Smooth muscle cell of the brain vasculature (primary cell): ENCODE measurements at regions not wholly inside any gene's neighbourhood (a gene's known extent, or its start where the extent isn't known, plus 50 kb on each side); places are given as distances from the start of the nearest gene placed in this dataset.

ENCODE experiments used
- DNase-seq: peaks from one replicate; pipeline ENCODE4 v3.0.0-alpha.2; 2012; ENCODE audit warnings: low read depth, low spot score

DNA sequence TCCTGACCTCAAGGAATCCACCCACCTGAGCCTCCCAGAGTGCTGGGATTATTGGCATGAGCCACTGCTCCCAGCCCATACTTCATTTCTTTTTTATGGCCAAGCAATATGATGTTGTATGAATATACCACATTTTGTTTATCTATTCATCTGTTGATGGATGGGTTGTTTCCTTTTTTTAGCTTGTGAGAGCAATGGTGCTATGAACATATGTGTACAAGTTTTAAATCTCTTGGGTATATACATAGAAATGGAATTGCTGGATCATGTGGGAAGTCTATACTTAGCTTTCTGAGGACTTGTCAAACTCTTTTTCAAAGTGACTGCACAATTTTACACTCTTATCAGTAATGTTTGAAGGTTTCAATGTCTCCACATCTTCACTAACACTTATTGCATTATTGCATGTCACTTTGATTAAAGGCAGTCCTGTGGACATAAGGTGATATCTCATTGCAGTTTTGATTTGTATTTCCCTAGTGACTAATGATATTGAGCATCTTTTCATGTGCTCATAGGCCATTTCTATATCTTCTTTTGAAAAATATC, 167.1 kb upstream of the SPHKAP start:
- DNase-seq: no peak

GRCh38 chr2:228344531-228344930, 163.0 kb upstream of the SPHKAP start:
- no peak for DNase-seq

GRCh38 chr2:228339525-228339924, 158.0 kb upstream of the SPHKAP start:
- no peak for DNase-seq

GRCh38 chr2:228334180-228334579, 152.7 kb upstream of the SPHKAP start:
- DNase-seq: no peak

GRCh38 chr2:228329282-228329681, 147.8 kb upstream of the SPHKAP start:
- DNase-seq: no peak

DNA sequence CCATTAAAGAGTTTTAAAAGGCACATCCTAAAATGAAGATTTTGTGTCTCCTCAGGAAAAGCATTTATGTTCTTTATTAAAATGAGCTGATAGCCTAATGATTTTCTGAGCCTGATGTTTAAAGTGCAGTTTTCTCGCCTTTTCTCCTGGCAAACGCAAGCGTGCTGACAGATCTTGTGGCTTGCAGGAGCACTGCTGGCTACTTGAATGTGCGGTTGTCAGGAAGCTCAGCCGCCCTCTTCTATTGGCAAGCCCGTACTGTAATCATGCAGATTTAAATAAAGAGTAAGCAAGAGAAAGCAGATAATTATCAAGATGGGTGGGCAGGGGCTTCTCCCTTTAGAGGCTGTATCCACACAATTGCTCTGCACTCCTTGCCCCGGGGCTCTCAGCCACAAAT, 139.5 kb upstream of the SPHKAP start:
- DNase-seq: no peak

DNA sequence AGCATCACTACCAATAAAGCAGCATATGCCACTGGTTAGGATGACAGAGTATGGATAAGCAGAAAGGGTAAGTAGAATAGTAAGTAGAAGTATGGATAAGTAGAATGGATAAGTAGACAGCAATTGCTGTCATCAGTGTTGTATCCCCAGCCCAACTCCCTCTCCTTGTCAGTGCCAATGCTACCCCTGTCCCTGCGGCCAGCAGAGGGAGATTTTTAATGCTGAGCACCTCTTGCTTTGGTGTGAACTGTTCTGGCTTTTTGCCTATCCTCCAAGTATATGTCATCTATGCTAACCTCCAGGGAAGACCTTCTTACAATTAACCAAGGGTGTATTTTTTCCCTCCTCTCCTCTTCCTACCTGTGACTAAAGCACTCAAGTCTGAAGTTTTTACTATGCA, 136.7 kb upstream of the SPHKAP start:
- no peak for DNase-seq

- DNase-seq: no peak
These were observed 130.7 kb upstream of the SPHKAP start for GRCh38 chr2:228312172-228312571.

DNA sequence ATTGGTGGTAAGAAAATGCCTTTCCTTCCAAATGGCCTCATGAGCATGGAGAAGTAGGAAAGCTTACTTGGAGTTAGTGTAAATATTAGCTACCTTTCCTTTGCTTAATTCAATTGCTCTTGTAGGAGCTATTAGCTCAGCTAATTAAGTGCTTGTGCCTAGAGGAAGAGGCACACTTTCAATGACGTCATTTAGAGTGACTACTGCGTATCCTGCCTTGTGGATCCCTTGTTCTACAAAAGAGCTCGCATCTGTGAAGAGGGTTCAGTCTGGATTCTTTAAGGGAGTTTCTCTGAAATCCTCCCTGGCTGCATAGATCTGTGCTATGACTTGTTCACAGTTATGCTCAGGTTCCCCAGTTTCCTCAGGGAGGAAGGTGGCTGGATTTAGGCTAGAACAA, 122.5 kb upstream of the SPHKAP start:
- DNase-seq: no peak

- no peak for DNase-seq
These were observed 102.1 kb upstream of the SPHKAP start for GRCh38 chr2:228283491-228284171.

DNA sequence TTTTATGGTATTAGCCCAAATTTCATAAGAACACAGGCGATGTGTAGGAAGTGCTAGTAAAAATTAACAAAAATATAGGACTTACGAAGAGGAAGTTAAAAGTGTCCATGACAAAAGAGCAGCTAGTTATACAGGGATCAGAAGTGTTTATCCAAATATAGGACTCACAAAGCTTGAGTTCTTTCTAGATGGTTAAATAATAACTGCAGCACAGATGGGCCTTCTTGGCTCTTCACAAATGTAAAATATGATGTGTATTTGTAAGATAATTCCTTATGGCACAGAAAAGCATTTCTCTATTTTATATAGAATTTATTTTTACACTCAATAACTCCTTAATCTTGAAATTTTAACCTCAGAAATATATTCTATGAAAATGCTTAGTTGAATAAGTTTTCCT, 100.9 kb upstream of the SPHKAP start:
- DNase-seq: no peak

GRCh38 chr2:228273159-228273558, 91.7 kb upstream of the SPHKAP start:
- no peak for DNase-seq

DNA sequence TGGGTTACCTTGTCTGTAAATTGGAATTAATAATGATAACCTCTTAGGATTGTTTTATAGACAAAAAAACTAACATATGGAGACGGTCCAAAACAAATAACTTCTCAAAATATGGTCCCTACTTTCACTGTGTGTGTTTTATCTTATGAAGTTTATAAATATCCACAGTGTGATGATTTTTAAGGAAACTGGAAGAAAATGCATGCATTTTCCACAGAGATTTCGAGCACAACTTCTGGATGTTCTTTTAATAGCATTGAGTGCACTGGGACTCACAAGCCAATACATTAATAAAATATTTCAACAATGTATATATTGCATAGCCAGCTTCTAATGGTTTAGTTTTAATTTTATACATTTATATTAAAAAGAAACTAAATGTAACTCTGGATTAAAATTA, 87.9 kb upstream of the SPHKAP start:
- DNase-seq: no peak

DNA sequence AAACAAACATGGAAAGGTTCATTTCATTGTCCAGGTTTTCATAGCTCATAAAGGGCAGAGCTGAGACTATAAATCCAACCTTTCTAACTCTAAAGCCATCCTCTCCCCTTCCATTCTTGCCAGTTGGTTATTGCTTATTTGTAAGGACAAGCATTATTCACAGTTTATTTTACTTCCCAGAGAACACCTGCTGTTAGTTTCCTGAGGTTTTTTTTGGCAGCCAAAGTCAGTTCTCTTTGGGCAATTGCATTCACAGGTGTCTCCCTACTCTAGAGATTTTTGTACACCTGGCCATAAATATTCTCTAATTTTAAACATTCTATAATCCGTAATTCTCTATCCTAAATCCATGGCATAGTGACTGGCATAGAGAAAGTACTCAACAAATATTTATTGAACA, 87.3 kb upstream of the SPHKAP start:
- no peak for DNase-seq

DNA sequence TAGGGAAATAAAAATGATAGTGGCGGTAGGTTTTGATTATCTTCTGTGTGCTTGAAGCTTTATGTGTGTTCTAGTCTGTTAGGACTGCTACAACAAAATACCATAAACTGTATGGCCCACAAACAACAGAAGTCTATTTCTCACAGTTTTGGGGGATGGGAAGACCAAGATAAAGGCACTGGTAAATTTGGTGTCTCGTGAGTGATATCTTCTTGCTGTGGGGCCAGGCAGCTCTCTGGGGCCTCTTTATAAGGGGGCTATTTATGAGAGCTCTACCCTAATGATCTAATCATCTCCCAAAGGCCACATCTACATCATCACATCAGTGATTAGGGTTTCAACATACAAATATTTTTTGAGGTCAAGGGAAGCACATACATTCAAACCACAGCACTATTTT, 86.8 kb upstream of the SPHKAP start:
- no peak for DNase-seq

- no peak for DNase-seq
These were observed 81.7 kb upstream of the SPHKAP start for GRCh38 chr2:228263156-228263555.

- DNase-seq: no peak
These were observed 80.1 kb upstream of the SPHKAP start for GRCh38 chr2:228261546-228261945.

GRCh38 chr2:228257379-228257778, 75.9 kb upstream of the SPHKAP start:
- DNase-seq: no peak

GRCh38 chr2:228253752-228254151, 72.3 kb upstream of the SPHKAP start:
- DNase-seq: no peak

- no peak for DNase-seq
These were observed 65.8 kb upstream of the SPHKAP start for GRCh38 chr2:228247335-228247734.

DNA sequence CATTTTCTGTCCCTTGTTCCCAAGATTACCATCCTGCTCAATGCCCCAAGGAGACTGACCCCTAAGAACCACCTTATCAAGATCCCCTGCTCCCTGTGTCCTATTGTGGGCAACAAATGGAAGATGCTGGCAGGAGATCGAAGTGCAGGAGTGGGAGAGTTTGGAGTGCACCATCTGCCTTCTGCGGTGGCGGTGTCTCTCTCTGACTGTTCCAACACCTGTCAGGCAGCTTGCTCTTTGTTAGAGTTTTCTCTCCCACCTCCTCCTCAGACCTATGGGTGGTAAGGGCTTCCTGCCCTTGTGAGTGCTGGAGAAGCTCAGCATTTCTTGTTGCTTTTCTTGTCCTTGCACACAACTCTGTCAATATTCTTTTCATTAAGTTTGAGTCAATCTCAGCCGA, 64.1 kb upstream of the SPHKAP start:
- DNase-seq: no peak

DNA sequence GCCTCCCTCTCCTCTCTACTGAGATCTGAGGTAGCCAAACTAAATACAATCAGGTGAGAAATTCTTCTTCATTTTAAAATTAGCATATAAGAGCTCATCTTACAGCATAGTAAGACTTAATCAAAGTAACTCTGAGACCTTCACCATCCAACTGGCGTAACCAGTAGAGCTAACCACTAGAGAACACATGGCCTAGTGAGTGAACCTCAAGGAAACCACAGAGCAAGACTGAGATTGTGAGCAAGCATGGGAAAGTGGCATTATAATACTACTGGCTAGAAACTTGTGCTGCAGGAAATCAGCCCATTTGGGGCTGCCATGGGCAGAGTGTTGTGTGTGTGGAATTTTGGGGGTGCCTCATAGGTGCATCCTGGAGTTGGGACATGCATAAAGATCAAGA, 61.1 kb upstream of the SPHKAP start:
- no peak for DNase-seq

- no peak for DNase-seq
These were observed 58.5 kb upstream of the SPHKAP start for GRCh38 chr2:228239907-228240561.
